ENCODE measurements at regions not wholly inside any gene's neighbourhood (a gene's known extent, or its start where the extent isn't known, plus 50 kb on each side); places are given as distances from the start of the nearest gene placed in this dataset.

- TF ChIP-seq EP300 (IDR thresholded peaks at IDR 0.05): no peak
- TF ChIP-seq CTCF (IDR thresholded peaks at IDR 0.05): no peak
- no peak for TF ChIP-seq POLR2A (IDR thresholded peaks at IDR 0.05; ENCODE audit: low read depth)
- TF ChIP-seq POLR2AphosphoS5 (IDR thresholded peaks at IDR 0.05): no peak
Measured at GRCh38 chr13:108069521-108070210, 145.7 kb downstream of the LIG4 start.
